ENCODE measurements at regions not wholly inside any gene's neighbourhood (a gene's known extent, or its start where the extent isn't known, plus 50 kb on each side); places are given as distances from the start of the nearest gene placed in this dataset.
"Not testable (repeated sequence)": the region's sequence is repeated elsewhere in the genome, so short reads cannot be mapped to it uniquely, and the experiment has no call there.

GRCh38 chr17:26936645-26937044 is 357.3 kb upstream of the WSB1 start:
- DNase-seq (ENCODE audit: low read depth), result not testable (repeated sequence)

DNA sequence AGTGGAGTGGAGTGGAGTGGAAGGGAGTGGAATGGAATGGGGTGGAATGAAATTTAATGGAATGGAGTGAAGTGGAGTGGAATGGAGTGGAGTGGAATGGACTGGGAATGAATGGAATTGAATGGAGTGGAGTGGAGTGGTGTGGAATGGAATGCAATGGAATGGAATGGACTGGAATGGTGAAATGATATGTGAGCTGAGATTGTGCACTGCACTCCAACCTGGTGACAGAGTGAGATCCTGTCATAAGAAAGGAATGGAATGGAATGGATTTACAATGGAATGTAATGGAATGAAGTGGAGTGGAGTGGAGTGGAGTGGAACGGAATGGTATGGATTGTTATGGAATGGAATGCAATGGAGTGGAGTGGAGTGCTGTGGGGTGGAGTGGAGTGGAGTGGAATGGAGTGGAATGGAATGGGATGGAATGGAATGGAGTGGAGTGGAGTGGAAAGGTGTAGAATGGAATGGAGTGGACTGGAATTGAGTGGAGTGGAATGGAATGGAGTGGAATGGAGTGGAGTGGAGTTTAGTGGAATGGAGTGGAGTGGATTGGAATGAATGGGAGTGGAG is 356.1 kb upstream of the WSB1 start:
- not testable (repeated sequence) for DNase-seq (ENCODE audit: low read depth)

GRCh38 chr17:26939755-26940154 is 354.2 kb upstream of the WSB1 start:
- DNase-seq (ENCODE audit: low read depth), result not testable (repeated sequence)

- DNase-seq (ENCODE audit: low read depth), result not testable (repeated sequence)
These were observed 353.3 kb upstream of the WSB1 start for GRCh38 chr17:26940587-26940986.

DNA sequence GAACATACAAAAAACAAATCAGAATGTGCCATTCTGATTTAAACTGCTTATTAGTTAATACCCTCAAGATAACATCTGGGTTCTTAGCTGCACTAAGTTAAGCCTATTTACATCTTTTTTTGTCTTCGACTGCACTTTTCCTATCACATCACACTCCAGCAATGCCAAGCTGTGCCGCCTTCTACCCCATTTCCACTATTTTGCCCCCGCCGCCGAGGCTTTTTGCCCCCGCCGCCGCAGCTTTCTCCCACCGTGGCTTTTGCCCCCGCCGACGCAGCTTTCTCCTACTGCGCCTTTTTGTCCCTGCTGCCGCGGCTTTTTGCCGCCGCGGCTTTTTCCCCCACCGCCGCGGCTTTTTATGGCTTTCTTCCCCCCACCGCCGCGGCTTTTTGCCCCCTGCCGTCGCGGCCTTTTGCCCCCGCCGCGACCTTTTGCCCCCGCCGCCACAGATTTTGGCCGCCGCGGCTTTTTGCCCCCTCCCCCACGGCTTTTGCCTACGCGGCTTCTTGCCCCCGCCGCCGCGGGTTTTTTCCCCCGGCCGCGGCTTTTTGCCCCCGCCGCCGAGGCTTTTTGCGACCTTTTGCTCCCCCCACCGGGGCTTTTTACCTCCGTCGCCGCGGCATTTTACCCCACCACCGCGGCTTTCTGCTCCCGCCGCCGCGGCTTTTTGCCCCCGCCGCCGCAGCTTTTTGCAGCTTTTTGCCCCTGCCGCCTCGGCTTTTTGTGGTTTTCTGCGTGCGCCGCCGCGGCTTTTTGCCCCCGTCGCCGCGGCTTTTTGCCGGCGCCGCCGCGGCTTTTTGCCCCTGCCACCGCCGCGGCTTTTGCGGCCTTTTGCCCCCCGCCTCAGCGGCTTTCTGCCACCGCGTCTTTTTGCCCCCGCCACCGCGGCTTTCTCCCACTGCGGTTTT is 331.4 kb upstream of the WSB1 start:
- no peak for DNase-seq (ENCODE audit: low read depth)

- no peak for DNase-seq (ENCODE audit: low read depth)
These were observed 330.8 kb upstream of the WSB1 start for GRCh38 chr17:26963163-26963503.

DNA sequence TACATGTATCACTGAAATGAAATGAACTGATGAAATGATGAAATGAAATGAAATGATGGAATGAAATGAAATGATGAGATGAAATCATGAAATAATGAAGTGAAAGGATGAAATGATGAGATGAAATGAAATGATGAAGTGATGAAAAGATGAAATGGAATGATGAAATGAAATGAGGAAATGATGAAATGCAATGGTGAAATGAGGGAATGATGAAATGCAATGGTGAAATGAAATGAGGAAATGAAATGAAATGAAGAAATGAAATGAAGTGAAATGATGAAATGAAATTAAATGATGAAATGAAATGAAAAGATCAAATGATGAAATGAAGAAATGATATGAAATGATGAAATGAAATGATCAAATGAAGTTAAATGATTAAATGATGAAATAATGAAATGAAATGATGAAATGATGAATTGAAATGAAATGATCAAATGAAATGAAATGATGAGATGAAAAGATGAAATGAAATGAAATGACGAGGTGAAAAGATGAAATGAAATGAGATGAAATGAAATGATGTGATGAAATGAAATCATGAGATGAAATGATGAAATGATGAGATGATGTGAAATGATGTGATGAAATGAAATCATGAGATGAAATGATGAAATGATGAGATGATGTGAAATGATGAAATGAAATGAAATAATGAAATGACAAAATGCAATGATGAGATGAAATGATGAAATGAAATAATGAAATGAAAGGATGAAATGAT is 327.9 kb upstream of the WSB1 start:
- DNase-seq (ENCODE audit: low read depth), result not testable (repeated sequence)

DNA sequence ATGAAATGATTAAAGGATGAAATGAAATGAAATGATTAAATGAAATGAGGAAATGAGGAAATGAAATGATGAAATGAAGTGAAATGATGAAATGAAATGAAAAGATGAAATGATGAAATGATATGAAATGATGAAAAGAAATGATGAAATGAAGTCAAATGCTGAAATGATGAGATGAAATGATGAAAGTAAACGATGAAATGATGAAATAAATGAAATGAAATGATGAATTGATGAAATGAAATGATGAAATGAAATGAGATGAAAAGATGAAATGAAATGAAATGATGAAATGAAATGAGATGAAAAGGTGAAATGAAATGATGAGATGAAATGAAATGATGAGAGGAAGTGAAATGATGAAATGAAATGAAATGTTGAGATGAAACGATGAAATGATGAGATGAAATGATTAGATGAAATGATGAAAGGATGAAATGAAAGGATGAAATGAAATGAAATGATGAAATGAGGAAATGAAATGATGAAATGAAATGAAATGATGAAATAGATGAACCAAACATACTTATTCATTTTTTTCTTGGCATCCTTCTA is 327.2 kb upstream of the WSB1 start:
- DNase-seq (ENCODE audit: low read depth), result not testable (repeated sequence)

GRCh38 chr17:26981845-26982425 is 312.0 kb upstream of the WSB1 start:
- not testable (repeated sequence) for DNase-seq (ENCODE audit: low read depth)

DNA sequence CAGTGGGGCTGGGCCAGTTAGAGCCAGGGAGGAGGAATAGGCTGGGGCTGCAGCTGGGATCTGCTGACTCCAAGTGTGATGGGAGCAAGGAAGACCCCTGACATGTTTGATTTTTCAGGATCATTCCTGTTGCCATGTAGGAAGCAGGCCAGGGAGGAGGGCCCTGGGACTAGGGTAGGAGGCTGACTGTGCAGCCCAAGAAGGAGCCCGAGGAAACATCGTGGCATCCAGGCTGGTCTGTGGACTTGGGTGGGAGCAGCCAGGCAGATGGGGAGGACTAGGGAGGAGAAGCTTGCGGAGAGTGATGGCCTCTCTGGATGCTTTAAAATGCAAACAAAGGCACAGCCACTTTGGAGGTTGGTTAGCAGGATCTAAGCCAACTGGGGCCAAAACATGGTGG is 311.4 kb upstream of the WSB1 start:
- DNase-seq (ENCODE audit: low read depth), result not testable (repeated sequence)

GRCh38 chr17:26987851-26988250 is 306.1 kb upstream of the WSB1 start:
- DNase-seq (ENCODE audit: low read depth), result not testable (repeated sequence)

DNA sequence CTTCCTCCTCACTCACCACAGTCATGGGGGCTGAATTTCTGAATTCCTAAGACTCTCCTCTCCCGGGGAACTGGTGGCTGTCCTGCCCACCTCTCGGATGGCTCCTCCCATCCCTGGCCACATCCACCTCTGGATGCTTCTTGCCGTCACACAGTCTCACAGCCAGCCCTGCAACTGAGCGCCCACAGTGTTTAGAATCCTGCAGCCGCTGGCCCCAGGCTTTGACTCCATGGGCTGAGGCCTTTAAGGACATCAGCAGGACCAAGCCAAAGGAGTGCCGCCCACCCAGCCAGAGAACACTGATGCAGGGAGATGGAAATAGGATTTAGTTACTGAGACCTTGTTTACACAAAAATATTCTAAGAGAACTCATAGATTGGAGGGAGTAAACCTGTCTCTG is 299.3 kb upstream of the WSB1 start:
- DNase-seq (ENCODE audit: low read depth), result not testable (repeated sequence)

DNA sequence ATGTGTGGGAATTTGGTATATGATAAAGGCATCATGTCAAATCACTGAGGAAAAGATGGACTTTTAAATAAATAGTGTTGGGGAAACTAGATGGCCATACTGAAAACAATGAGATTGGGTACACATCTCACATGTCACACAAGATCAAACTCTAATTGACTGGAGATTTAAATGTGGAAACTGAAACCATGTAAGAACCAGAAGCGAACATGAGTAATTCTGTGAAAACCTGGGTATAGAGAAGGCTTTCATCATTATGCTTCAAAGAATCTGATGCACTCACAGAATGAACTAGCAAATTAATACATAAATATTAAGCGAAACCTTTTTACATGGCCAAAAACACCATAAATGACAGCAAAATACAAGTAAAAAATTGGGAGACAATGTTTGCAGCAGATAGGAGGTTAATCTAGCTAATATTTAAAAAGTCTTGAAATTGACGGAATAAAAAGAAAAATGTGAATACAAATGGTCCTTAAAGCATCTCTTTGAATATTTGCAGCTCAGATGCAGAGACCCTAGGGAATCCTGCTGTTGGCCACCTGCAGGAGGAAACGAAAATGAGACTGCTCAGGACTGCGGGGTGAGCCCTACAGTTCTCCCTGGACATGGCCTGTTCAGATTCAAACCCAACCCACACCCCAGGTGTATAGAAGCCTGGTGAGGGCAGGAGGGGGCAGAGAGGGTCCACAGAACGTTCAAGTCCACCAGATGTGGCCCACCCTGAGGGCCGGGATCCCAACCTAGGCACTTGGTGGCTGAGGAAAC is 297.6 kb upstream of the WSB1 start:
- not testable (repeated sequence) for DNase-seq (ENCODE audit: low read depth)

- not testable (repeated sequence) for DNase-seq (ENCODE audit: low read depth)
These were observed 286.0 kb upstream of the WSB1 start for GRCh38 chr17:27007734-27008531.

DNA sequence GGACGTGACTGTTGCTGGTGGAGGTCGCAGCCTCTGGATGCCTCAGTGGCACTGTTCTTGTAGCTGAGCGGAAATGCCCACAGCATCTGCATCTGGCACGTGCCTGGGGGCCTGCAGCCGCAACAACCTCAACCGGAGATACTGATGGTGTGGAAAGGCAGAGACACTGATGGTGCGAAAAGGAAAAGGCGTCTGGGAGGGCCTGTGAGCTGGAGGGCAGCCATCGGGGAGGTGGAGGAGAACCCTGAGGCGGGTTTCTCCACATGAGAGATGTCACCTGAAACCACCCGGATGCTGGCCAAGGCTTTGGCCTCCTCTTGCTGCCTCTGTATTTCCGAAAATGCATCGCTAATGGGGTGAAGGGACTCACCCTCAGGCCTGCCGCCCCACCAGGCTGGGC is 284.8 kb upstream of the WSB1 start:
- DNase-seq (ENCODE audit: low read depth), result no peak

DNA sequence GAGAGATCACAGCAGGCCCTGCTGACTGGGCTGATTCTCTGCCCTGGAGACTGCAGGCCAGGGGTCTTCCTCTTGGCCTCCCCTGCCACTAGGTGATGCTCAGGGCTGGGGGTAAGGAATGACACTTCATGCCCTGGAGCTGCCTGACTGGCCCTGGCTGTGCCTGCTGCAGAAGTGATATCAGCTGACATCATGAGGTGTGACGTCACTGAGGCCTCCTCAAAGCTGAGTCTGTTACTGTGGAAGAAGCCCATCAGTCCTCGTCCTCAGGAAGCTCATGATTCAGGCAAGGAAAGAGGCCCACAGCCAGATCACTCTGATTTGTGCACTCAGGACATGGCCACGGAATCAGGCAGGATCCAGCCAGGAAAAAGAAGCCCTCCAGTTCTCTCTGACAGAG is 283.8 kb upstream of the WSB1 start:
- not testable (repeated sequence) for DNase-seq (ENCODE audit: low read depth)

- not testable (repeated sequence) for DNase-seq (ENCODE audit: low read depth)
These were observed 263.4 kb upstream of the WSB1 start for GRCh38 chr17:27030552-27030951.

DNA sequence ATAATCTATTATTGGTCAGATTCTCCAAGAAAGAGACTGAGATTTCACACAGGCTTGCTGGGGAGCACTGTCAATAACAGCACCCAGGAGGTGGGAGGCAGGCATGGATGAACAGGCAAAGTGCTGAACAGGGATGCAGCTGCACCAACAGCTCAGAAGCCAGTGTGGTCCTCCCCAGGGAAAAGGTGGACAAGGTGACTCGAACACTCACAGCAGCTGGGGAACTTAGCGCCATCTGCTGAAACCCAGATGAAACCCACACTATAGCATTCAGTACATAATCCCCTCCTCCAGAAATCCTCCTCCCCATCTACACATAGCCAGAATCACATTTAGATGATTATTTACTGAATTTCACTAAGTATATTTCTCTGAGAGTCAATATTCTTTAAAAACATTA is 255.2 kb upstream of the WSB1 start:
- DNase-seq (ENCODE audit: low read depth), result no peak

DNA sequence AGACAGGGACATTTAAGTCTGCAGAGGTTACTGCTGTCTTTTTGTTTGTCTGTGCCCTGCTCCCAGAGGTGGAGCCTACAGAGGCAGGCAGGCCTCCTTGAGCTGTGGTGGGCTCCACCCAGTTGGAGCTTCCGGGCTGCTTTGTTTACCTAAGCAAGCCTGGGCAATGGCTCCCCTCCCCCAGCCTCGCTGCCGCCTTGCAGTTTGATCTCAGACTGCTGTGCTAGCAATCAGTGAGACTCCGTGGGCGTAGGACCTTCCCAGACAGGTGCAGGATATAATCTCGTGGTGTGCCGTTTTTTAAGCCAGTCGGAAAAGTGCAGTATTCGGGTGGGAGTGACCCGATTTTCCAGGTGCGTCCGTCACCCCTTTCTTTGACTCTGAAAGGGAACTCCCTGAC is 248.9 kb upstream of the WSB1 start:
- DNase-seq (ENCODE audit: low read depth), result not testable (repeated sequence)

DNA sequence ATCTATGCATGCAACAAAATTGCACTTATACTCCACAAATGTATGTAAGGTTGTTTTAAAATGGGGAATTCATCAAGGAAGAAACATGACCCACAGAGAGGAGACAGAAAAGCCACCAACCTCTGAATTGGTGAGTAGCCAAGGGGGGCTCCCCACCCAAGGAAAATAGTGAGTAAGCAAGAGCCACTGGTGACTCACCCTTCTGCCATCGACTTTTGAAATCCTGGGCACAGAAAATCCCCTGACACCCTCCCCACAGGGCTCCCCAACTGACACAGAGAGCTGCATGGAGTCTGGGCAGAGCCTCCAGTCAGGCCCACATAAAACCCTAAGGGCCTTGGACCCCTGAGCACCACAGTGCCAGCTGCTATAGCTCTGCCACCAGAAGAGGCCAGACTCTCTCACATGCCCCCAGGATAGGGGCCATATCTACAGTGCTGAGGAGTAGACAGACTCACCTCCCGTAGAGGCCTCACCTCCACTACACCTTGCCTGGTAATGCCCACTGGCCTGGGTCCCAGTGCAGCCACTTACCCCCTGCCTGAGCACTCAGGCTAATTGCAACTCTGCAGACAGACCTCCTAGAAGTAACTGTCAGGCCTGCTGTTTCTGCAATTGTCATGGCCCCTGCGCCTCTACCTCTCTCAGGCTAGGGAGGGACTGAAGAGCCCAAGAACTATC is 244.7 kb upstream of the WSB1 start:
- DNase-seq (ENCODE audit: low read depth), result no peak

All from fibroblast of gingiva (primary cell).